Stimulated activated naive CD8-positive, alpha-beta T cell treated with anti-CD3 and anti-CD28 coated beads, Interleukin-15, Interleukin-2, amounts not matched to agents 100 U/mL and 50 U/mL, for 24 hours (primary cell): ENCODE measurements at regions not wholly inside any gene's neighbourhood (a gene's known extent, or its start where the extent isn't known, plus 50 kb on each side); places are given as distances from the start of the nearest gene placed in this dataset.

Source experiments
- ATAC-seq: fragments of 150-1000 bp; cut with Tn5 transposase; one replicate; pipeline ENCODE4 v1.10.0; 2021
- DNase-seq: peaks from one replicate; pipeline ENCODE4 v3.0.0; 2021

- DNase-seq: no peak
- ATAC-seq: no peak
These were observed 49.7 kb upstream of the SLC2A1 start for GRCh38 chr1:43008115-43009060.
